ENCODE measurements at regions not wholly inside any gene's neighbourhood (a gene's known extent, or its start where the extent isn't known, plus 50 kb on each side); places are given as distances from the start of the nearest gene placed in this dataset.
"Not testable (repeated sequence)": the region's sequence is repeated elsewhere in the genome, so short reads cannot be mapped to it uniquely, and the experiment has no call there.

- DNase-seq (ENCODE audit: low spot score) = no peak
These were observed 61.4 kb downstream of the NXNL2 start for GRCh38 chr9:88596376-88596775.

- DNase-seq (ENCODE audit: low spot score) = no peak
These were observed 70.0 kb downstream of the NXNL2 start for GRCh38 chr9:88604836-88605511.

- DNase-seq (ENCODE audit: low spot score) = no peak
These were observed 70.8 kb downstream of the NXNL2 start for GRCh38 chr9:88605512-88606362.

GRCh38 chr9:88614359-88614758 lies 79.4 kb downstream of the NXNL2 start:
- DNase-seq (ENCODE audit: low spot score) = no peak

GRCh38 chr9:88623698-88624097 lies 88.7 kb downstream of the NXNL2 start:
- no peak for DNase-seq (ENCODE audit: low spot score)

- DNase-seq (ENCODE audit: low spot score) = no peak
These were observed 93.1 kb downstream of the NXNL2 start for GRCh38 chr9:88628114-88628513.

- no peak for DNase-seq (ENCODE audit: low spot score)
These were observed 93.8 kb downstream of the NXNL2 start for GRCh38 chr9:88628811-88629210.

GRCh38 chr9:88630574-88630973 lies 95.6 kb downstream of the NXNL2 start:
- not testable (repeated sequence) for DNase-seq (ENCODE audit: low spot score)

- no peak for DNase-seq (ENCODE audit: low spot score)
These were observed 100.2 kb downstream of the NXNL2 start for GRCh38 chr9:88635151-88635550.

- no peak for DNase-seq (ENCODE audit: low spot score)
These were observed 106.7 kb downstream of the NXNL2 start for GRCh38 chr9:88641456-88642240.

GRCh38 chr9:88642336-88642735 lies 107.4 kb downstream of the NXNL2 start:
- DNase-seq (ENCODE audit: low spot score) = no peak

- no peak for DNase-seq (ENCODE audit: low spot score)
These were observed 109.0 kb downstream of the NXNL2 start for GRCh38 chr9:88643931-88644330.

- DNase-seq (ENCODE audit: low spot score) = no peak
These were observed 110.3 kb downstream of the NXNL2 start for GRCh38 chr9:88645172-88645878.

GRCh38 chr9:88645879-88646199 lies 110.9 kb downstream of the NXNL2 start:
- DNase-seq (ENCODE audit: low spot score) = no peak

GRCh38 chr9:88646539-88647300 lies 111.7 kb downstream of the NXNL2 start:
- DNase-seq (ENCODE audit: low spot score) = no peak

GRCh38 chr9:88651682-88652633 lies 117.0 kb downstream of the NXNL2 start:
- DNase-seq (ENCODE audit: low spot score) = no peak

- no peak for DNase-seq (ENCODE audit: low spot score)
These were observed 117.9 kb downstream of the NXNL2 start for GRCh38 chr9:88652876-88653275.

GRCh38 chr9:88653406-88653805 lies 118.4 kb downstream of the NXNL2 start:
- DNase-seq (ENCODE audit: low spot score) = no peak

GRCh38 chr9:88653911-88654310 lies 118.9 kb downstream of the NXNL2 start:
- no peak for DNase-seq (ENCODE audit: low spot score)

- DNase-seq (ENCODE audit: low spot score) = no peak
These were observed 122.9 kb downstream of the NXNL2 start for GRCh38 chr9:88657893-88658292.

Measured in germinal center (tissue), 1 donor.